ENCODE measurements at regions not wholly inside any gene's neighbourhood (a gene's known extent, or its start where the extent isn't known, plus 50 kb on each side); places are given as distances from the start of the nearest gene placed in this dataset.

DNA sequence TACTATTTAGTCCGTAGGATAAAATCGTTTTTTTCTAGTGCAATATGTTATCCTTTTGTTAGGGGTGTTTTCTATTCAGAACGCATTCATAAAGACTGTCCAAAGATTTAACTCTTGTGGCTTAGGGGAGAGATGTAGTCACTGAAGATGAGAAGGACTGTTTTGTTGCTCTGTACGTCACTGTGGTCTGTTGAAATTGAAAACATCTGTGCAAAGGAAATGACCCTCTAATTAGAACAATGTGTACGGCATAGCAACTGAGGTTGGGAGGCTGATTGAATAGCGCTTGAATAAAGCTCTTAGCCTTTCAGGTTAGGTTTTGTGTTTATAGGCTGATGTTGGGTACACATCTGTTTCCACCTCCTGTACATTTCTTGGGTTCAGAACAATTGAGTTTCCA is 453.4 kb upstream of the AKR1E2 start:
- Histone ChIP-seq H3K9me1 (ENCODE audit: control insufficient read depth, extremely low read depth, insufficient read depth, low read length) (no peaks in the 10 kb centered on the region), H3K4me2 (ENCODE audit: control insufficient read depth, extremely low read depth, insufficient read depth, low read depth, low read length) (no peak overlapping the region), H2AFZ (ENCODE audit: control insufficient read depth, low read length) (no peak overlapping the region), H3K79me2 (ENCODE audit: control insufficient read depth, insufficient read depth, low read length) (no peaks in the 10 kb centered on the region), H4K20me1 (ENCODE audit: control insufficient read depth, extremely low read depth, insufficient read depth, low read length) (no peaks in the 10 kb centered on the region), H3K4me3 (ENCODE audit: control insufficient read depth in 2 of 3, extremely low read depth in 1 of 3, insufficient read depth in 2 of 3, low read depth in 1 of 3, low read length in 3 of 3) (no peak overlapping the region), H3K4me1 (ENCODE audit: control insufficient read depth, extremely low read depth, insufficient read depth, low read length) (no peaks in the 10 kb centered on the region), H3K27ac (ENCODE audit: control insufficient read depth, insufficient read depth, low read length) (no peak overlapping the region), H3K36me3 (ENCODE audit: control insufficient read depth in 2 of 2, extremely low read depth in 1 of 2, insufficient read depth in 2 of 2, low read length in 2 of 2) (no peaks in the 10 kb centered on the region), H3K27me3 (ENCODE audit: control insufficient read depth, extremely low read depth, insufficient read depth, low read length) (no peaks in the 10 kb centered on the region), H3K9ac (ENCODE audit: control insufficient read depth, extremely low read depth, insufficient read depth, low read length) (no peak overlapping the region), H3K9me3 (ENCODE audit: control insufficient read depth, low read depth, low read length) (no peaks in the 10 kb centered on the region)
- FAIRE-seq, result no peak
- dilution Hi-C loops (cut with MboI; ENCODE audit: extremely low pct_ligation_motif_present, low sequenced_read_pairs), result no loop called here
- no peak for TF ChIP-seq EZH2 (IDR thresholded peaks at IDR 0.05; ENCODE audit: low read length)
- no peak for DNase-seq (ENCODE audit: low read depth, low spot score)

DNA sequence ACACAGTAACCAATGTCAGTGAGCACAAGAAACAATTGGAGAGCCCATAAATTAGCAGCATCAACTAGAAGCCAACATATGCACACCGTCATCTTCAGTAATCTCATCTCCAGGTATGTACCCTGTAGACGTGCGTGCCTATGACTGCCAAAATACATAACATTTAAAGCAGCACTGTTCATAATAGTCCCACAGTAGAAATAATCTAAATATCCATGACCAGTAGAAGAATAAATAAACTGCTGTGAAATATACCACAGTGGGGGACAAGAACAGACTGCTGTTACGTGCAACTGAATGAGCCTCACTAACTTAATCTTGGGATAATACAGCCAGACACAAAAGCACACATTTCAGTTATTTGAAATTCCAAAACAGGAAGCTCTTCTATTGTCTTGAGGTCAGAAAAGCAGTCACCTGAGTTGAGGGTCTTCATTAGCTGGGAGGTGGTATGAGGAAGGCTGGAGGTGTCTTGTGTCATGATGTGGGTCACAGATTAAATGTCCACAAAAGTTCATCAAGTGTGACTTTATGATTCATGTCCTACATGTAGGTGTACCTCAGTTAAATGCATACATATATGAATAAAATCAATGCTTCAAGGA is 454.2 kb upstream of the AKR1E2 start:
- Histone ChIP-seq H3K27me3 (ENCODE audit: control insufficient read depth, extremely low read depth, insufficient read depth, low read length) (no peaks in the 10 kb centered on the region), H2AFZ (ENCODE audit: control insufficient read depth, low read length) (no peak overlapping the region), H3K9me3 (ENCODE audit: control insufficient read depth, low read depth, low read length) (no peaks in the 10 kb centered on the region), H4K20me1 (ENCODE audit: control insufficient read depth, extremely low read depth, insufficient read depth, low read length) (no peaks in the 10 kb centered on the region), H3K27ac (ENCODE audit: control insufficient read depth, insufficient read depth, low read length) (no peak overlapping the region), H3K4me1 (ENCODE audit: control insufficient read depth, extremely low read depth, insufficient read depth, low read length) (no peaks in the 10 kb centered on the region), H3K9ac (ENCODE audit: control insufficient read depth, extremely low read depth, insufficient read depth, low read length) (no peak overlapping the region), H3K9me1 (ENCODE audit: control insufficient read depth, extremely low read depth, insufficient read depth, low read length) (no peaks in the 10 kb centered on the region), H3K4me3 (ENCODE audit: control insufficient read depth in 2 of 3, extremely low read depth in 1 of 3, insufficient read depth in 2 of 3, low read depth in 1 of 3, low read length in 3 of 3) (no peak overlapping the region), H3K79me2 (ENCODE audit: control insufficient read depth, insufficient read depth, low read length) (no peaks in the 10 kb centered on the region), H3K4me2 (ENCODE audit: control insufficient read depth, extremely low read depth, insufficient read depth, low read depth, low read length) (no peak overlapping the region), H3K36me3 (ENCODE audit: control insufficient read depth in 2 of 2, extremely low read depth in 1 of 2, insufficient read depth in 2 of 2, low read length in 2 of 2) (no peaks in the 10 kb centered on the region)
- TF ChIP-seq, protein P1, sequence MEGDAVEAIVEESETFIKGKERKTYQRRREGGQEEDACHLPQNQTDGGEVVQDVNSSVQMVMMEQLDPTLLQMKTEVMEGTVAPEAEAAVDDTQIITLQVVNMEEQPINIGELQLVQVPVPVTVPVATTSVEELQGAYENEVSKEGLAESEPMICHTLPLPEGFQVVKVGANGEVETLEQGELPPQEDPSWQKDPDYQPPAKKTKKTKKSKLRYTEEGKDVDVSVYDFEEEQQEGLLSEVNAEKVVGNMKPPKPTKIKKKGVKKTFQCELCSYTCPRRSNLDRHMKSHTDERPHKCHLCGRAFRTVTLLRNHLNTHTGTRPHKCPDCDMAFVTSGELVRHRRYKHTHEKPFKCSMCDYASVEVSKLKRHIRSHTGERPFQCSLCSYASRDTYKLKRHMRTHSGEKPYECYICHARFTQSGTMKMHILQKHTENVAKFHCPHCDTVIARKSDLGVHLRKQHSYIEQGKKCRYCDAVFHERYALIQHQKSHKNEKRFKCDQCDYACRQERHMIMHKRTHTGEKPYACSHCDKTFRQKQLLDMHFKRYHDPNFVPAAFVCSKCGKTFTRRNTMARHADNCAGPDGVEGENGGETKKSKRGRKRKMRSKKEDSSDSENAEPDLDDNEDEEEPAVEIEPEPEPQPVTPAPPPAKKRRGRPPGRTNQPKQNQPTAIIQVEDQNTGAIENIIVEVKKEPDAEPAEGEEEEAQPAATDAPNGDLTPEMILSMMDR (optimal IDR thresholded peaks at IDR 0.05 in 1 of 3, IDR thresholded peaks at IDR 0.05 in 1 of 3, conservative IDR thresholded peaks at IDR 0.05 in 1 of 3; ENCODE audit: extremely low read depth in 1 of 3, insufficient read depth in 2 of 3, low read length in 3 of 3), result no peak
- TF ChIP-seq EZH2 (IDR thresholded peaks at IDR 0.05; ENCODE audit: low read length), result no peak
- DNase-seq (ENCODE audit: low read depth, low spot score), result no peak
- dilution Hi-C loops (cut with MboI; ENCODE audit: extremely low pct_ligation_motif_present, low sequenced_read_pairs), result no loop called here
- no peak for FAIRE-seq

DNA sequence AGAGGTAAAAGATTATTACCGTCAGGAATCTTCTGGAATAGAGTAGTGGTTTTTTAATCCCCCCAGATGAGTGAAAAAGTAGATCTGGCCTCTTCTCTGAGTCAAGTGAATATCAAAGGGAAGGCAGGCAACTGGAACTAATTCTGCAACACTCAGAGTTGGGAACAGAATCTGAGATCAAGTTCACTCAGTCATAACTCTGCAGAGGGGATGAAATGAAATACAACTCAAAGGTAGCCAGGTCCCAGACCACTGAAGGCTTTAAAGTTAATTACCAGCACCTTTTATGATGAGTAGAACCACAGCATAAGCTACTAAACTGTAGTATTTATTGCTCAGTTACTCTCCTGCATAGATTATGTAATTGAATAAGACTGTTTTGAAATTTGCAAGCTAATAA is 455.6 kb upstream of the AKR1E2 start:
- Histone ChIP-seq H4K20me1 (ENCODE audit: control insufficient read depth, extremely low read depth, insufficient read depth, low read length) (no peaks in the 10 kb centered on the region), H3K79me2 (ENCODE audit: control insufficient read depth, insufficient read depth, low read length) (no peaks in the 10 kb centered on the region), H3K9me3 (ENCODE audit: control insufficient read depth, low read depth, low read length) (no peaks in the 10 kb centered on the region), H3K27ac (ENCODE audit: control insufficient read depth, insufficient read depth, low read length) (no peak overlapping the region), H3K9ac (ENCODE audit: control insufficient read depth, extremely low read depth, insufficient read depth, low read length) (no peak overlapping the region), H3K36me3 (ENCODE audit: control insufficient read depth in 2 of 2, extremely low read depth in 1 of 2, insufficient read depth in 2 of 2, low read length in 2 of 2) (no peaks in the 10 kb centered on the region), H3K4me3 (ENCODE audit: control insufficient read depth in 2 of 3, extremely low read depth in 1 of 3, insufficient read depth in 2 of 3, low read depth in 1 of 3, low read length in 3 of 3) (no peak overlapping the region), H2AFZ (ENCODE audit: control insufficient read depth, low read length) (no peak overlapping the region), H3K27me3 (ENCODE audit: control insufficient read depth, extremely low read depth, insufficient read depth, low read length) (no peaks in the 10 kb centered on the region), H3K9me1 (ENCODE audit: control insufficient read depth, extremely low read depth, insufficient read depth, low read length) (no peaks in the 10 kb centered on the region), H3K4me2 (ENCODE audit: control insufficient read depth, extremely low read depth, insufficient read depth, low read depth, low read length) (no peak overlapping the region), H3K4me1 (ENCODE audit: control insufficient read depth, extremely low read depth, insufficient read depth, low read length) (no peaks in the 10 kb centered on the region)
- dilution Hi-C loops (cut with MboI; ENCODE audit: extremely low pct_ligation_motif_present, low sequenced_read_pairs), result no loop called here
- TF ChIP-seq, protein P1 (optimal IDR thresholded peaks at IDR 0.05 in 1 of 3, IDR thresholded peaks at IDR 0.05 in 1 of 3, conservative IDR thresholded peaks at IDR 0.05 in 1 of 3; ENCODE audit: extremely low read depth in 1 of 3, insufficient read depth in 2 of 3, low read length in 3 of 3), result no peak
- no peak for TF ChIP-seq EZH2 (IDR thresholded peaks at IDR 0.05; ENCODE audit: low read length)
- DNase-seq (ENCODE audit: low read depth, low spot score) (no peak), FAIRE-seq (peak; percentile 29)

Data from keratinocyte (primary cell).